NCI-H2196 treated with DMSO at 0.1 percent for 48 hours (cell line): ENCODE measurements at regions not wholly inside any gene's neighbourhood (a gene's known extent, or its start where the extent isn't known, plus 50 kb on each side); places are given as distances from the start of the nearest gene placed in this dataset.

Experiments
- DNase-seq: peaks from one replicate; lab custom pipeline; 2025; ENCODE audit not compliant: unreplicated experiment; lab: John Stamatoyannopoulos, UW

DNA sequence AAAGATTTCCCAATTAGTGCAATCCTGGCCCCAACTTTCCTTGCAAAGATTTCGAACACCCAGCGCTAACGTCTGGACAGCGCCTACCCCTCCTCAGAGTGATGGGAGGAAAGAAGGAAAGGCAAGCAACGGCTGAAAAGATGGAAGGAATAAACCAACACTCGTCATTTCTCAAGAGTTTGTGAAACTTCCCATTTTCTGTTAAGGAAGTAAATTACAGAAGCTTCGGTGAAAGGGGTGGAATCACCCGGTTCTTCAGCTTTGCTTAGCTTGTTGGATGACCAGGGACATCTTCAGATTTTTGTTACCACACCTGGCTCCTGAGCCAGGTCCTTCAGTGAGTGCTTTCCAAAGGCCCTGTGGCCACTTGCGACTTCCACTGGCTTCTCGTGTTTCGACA, 313.1 kb downstream of the SKIDA1 start:
- DNase-seq: no peak

DNA sequence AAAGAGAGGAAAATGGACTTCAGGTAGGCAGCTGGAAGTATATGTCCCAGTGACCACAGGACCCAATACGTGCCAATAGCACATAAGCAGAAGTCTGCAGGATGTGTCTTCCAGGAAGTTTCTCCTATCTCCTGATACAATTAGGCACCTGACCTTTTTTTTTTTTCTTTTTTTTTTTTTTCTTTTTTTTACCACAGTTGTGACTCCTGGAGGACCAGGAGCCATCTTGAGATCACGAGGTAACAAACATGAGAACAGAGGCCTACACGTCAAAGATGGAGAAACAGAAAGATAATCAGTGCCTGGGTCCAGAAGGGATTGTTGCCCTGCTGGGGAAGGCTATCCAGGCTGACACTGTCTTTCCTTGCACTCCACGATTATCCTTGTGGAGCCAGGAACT, 312.4 kb upstream of the NEBL start:
- DNase-seq: no peak

DNA sequence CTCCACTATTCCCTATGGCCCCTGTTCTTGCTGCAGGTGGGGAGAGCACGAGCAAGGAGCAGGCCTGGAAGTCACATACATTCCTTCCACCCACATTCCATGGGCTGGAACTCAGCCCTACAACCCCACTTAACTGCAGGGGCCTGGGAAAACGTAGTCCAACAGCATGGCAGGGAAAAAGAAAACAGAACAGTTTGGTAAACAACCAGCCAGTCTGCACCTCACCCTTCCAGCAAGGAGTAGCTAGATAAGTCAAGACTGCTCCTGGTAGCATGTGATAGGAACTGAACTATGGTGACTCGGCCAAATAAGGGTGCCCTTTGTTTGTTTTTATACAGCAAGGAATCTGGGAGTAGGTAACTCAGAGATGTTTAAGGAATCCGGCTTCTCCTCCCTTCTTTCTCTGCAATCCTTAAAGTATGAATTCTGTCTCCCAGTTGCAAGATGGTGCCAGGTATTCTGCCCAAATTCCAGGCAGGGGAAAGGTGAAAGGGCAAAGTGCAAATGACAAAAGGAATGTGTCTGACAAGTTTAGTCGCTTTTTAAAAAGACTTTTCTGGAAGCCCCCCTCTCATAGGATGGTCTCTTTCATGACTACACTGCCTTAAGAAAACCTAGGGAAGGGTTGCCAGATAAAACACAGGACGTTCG, 311.7 kb upstream of the NEBL start:
- no peak for DNase-seq

- no peak for DNase-seq
These were observed 310.9 kb upstream of the NEBL start for GRCh38 chr10:21207852-21208646.

GRCh38 chr10:21205328-21205727, 308.2 kb upstream of the NEBL start:
- DNase-seq: no peak

DNA sequence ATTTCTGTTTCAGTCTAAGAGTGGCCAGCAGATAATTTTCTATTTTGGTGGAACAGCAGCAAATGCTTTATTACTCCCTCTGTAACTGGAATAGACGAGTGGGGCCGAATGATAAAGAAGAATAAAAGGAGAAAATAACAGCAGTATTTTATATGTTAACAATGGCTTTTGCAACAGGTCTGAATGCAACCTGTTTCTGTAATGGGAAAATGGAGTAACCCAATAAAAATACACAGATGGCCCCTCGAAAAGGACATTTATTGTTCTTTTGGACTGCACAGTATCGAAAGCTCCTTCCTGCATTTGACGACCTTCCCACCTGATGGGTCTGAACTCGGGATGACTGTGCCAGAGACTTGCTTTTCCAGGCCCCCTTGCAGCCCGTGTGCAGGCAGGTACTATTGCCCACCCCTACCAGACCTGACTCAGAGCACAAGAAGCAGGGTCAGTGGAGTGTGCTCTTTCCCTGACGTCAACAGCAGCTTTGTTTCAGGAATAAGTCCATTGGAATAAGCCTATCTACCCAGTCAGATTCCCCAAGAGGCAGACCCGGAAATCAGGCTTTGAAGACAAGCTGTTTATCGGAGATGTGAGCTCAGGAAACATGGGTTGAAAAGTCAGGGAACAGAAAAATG, 306.5 kb upstream of the NEBL start:
- DNase-seq: no peak

- no peak for DNase-seq
These were observed 305.8 kb upstream of the NEBL start for GRCh38 chr10:21202776-21203462.

DNA sequence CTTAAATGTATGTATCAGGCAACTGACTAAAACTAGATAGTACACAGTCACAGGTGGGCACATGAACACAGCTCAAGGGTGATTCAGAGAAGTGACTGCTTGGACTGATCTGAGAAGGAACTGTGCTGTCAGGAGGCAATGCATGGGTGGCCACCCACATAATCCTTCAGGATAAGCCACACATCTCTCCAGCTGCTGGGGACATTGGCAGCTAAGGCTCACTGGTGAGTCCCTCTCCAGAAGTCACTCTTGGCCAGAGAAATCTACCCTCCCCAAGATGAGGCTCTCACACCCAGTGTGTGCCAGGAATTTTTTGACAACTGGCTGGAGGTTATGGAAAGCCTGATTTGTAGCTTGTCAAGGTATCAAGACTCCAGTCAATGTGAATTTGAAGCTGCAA, 302.4 kb upstream of the NEBL start:
- DNase-seq: no peak

DNA sequence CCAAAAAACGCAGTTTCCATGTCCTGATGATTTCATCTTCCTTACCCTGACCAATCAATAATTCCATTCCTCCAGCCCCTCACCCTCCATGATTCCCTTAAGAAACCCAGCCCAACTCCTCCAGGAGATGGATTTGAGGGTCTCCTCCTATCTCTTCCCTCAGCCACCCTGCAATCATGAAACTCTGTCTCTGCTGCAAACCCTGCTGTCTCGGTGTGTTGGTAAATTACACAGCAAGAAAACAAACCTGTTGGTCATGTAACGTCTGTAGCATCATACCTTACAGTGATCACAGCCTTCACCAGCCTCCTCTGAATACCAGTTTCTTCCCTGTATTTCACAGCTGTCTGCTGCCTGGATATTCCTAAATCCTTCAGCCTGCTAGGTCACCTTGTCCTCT, 300.7 kb upstream of the NEBL start:
- no peak for DNase-seq

DNA sequence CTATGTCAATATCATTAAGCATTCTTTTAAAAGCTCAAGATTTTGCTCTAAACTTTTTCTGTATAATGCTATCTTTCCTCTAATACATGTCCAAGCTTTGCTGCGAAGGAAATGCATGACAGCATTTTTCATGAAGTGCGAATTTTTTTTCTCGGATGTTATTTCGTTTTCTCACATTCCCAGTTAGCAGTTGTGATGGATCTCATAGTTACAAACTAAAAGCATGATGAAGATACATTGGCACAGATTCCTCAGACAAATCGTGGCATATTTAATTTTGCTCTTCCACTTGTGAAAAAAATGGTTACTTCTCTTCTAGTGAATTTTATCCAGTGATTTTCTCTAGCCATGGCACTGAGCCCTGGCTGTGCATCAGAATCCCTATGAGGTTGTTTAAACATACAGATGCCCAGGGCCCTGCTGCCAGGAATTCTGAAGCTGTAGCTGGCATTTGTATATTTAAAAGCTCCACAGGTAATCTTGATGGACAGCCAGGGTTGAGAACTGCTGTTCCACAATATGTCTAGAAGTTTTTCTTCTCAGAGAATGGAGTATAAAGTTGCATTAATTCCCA, 299.8 kb upstream of the NEBL start:
- no peak for DNase-seq

DNA sequence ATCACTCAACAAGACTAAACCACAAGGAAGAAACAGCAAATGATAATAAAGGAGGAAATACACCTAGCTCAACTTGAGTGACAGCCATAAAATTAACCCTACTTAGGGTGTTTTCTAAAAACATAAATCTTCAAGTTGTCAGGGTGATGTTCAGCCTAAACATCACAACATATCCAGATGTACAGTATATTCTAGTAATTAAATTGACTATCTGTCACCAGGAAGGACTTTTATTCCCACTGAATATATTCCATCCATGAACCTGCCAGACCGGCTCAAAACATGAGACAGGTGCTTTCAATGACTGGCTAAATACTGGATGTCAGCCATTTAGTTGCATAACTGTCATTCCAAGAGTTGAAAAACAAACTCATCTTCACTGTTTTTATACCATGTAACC, 298.1 kb upstream of the NEBL start:
- peak; percentile 2 for DNase-seq

DNA sequence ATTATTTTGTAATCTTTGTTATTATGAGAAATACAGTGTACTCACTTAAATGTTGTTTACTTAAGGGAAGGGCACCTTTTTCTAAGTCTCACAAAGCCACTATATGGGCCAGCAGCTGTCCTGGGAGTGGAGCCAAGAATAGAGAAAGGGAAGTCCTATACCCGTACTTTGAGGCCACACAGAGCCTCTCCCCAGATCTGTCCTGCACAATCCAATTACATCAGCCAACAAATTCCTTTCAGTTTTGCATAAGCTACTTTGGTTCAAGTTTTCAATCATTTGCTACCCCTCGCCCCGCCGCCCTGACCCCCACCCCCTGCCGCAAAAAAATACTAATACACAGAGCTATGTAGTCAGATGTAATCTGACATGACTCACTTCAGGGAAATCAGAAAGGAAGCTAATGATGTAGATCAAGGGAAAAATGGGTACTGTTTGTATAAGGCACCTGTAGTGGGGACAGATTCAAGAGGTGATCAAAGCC, 297.4 kb upstream of the NEBL start:
- no peak for DNase-seq

DNA sequence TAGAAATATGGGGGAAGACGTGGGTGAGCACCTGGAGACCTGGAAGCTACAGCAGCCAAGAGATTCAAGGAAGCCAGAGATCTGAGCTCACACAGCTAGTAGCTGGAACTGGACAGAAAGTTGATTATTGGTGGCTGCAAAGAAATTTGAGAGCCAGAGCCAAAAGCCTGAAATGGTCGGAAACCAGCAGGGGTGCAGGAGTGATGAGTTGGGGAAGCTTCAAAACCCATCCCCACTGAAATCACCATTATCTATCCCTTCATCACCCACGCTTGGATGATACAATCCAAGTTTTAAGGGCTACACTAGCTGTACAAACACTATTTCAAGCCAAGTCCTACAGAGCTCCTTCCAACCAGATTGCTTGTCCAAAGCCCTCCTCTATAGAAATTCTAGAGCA, 296.1 kb upstream of the NEBL start:
- no peak for DNase-seq

- DNase-seq: no peak
These were observed 294.4 kb upstream of the NEBL start for GRCh38 chr10:21191512-21191911.

- DNase-seq: no peak
These were observed 287.9 kb upstream of the NEBL start for GRCh38 chr10:21184984-21185383.

DNA sequence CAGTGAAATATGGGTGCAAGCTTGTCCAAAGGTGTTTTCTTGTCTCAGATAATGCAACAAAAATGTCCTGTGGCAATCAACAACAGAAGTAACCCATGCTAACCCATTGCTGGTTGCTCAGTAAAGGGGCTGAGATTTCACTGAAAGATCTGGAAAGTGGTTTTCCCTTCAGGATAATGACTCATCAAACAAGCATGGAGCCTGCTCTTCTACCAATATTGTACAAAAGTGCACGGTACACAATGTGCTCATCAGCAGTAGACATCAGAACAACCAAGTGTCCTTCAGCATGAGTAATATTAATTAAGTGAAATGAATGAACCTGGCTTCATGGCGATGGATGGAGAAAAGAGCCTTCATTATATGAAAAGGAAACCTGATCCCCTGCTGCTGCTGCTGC, 287.1 kb upstream of the NEBL start:
- DNase-seq: peak; percentile 19

DNA sequence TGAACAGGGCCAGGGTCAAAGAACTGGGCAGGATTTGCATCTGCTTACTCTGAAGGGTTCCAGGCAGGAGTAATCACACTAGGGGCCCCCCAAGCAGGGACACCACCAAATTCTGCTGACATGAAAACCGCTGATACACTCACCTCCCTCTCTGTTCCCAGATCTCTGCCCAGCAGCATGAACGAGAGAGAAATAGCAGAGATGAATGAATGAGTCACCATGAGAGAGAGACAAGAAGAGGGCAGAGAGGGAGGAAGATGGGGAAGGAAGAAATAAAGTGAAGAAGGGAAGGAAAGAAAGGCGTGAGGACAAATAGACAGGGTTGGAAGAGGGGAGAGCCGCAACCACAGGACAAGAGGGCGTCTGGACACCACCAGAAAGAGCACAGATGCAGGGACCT, 285.9 kb upstream of the NEBL start:
- no peak for DNase-seq

- DNase-seq: no peak
These were observed 284.3 kb upstream of the NEBL start for GRCh38 chr10:21181451-21181850.

DNA sequence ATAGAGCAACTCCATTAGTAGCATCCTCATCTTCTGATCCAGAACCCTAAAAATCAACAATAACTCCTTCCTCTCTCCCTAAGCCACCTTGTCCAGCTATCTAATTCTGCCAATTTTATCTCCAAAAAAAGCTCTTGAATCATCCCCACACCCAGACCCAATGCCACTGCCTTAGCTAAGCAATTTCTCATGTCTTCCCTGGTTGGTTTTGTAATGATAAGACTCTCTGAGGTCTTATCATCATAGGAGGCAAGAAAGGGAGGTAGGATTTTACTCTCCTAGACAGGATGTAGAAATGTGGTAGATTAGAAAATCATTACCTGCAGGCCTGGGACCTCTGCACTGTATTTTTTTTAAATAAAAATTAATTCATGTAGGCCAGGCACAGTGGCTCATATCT, 283.5 kb upstream of the NEBL start:
- DNase-seq: no peak

DNA sequence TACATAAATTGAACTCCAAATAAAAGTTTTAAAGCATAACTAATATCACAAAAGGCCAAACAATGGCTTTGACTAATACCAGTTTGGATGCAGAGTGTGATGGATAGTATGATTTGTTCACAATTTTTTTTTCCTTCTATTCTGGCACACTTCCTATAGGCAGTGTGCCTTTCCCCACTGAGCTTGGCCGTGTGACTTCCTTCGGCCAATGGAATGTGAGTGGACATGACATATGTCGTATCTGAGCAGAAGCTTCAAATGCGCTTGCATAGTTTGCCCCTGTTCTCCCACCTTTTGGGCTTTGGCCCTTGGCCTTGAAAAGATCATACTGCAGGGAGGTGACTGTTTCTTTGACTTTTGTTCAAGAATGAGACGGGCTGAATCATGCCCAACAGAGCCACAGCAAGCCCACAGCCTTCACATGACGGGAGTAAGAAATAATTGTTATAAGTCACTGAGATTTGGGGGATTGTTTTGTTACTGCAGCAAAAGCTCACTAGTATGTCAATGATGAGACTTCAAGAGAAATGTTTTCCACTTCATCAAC, 279.9 kb upstream of the NEBL start:
- no peak for DNase-seq

DNA sequence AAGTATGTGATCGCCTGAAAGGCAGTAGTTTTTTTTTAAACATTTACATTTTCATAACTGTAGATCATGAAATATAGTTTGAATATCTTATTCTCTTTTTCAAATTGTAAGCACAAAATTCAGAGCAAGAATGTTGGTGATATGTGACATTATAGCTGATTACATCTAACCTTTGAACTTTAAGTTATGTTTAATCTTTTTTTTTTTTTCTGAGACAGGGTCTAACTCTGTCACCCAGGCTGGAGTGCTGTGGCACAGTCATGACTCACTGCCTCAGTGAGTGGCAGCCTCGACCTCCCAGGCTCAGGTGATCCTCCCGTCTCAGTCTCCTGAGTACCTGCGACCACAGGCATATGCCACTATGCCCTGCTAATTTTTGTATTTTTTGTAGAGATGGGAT, 278.7 kb upstream of the NEBL start:
- no peak for DNase-seq
